ENCODE measurements at regions not wholly inside any gene's neighbourhood (a gene's known extent, or its start where the extent isn't known, plus 50 kb on each side); places are given as distances from the start of the nearest gene placed in this dataset.
"Not testable (repeated sequence)": the region's sequence is repeated elsewhere in the genome, so short reads cannot be mapped to it uniquely, and the experiment has no call there.

GRCh38 chr11:122020902-122021301 lies 95.1 kb downstream of the BLID start:
- peak; percentile 49 for DNase-seq

GRCh38 chr11:122019908-122020694 lies 95.9 kb downstream of the BLID start:
- DNase-seq: no peak

- no peak for DNase-seq
These were observed 108.4 kb downstream of the BLID start for GRCh38 chr11:122007601-122008071.

GRCh38 chr11:122004446-122004845 lies 111.6 kb downstream of the BLID start:
- DNase-seq: no peak

GRCh38 chr11:122002926-122003325 lies 113.1 kb downstream of the BLID start:
- no peak for DNase-seq

- DNase-seq: no peak
These were observed 114.0 kb downstream of the BLID start for GRCh38 chr11:122002047-122002446.

- no peak for DNase-seq
These were observed 116.4 kb downstream of the BLID start for GRCh38 chr11:121999651-122000050.

- no peak for DNase-seq
These were observed 119.4 kb downstream of the BLID start for GRCh38 chr11:121996574-121996973.

- no peak for DNase-seq
These were observed 132.1 kb downstream of the BLID start for GRCh38 chr11:121983901-121984300.

GRCh38 chr11:121977914-121978313 lies 138.1 kb downstream of the BLID start:
- DNase-seq: not testable (repeated sequence)

DNA sequence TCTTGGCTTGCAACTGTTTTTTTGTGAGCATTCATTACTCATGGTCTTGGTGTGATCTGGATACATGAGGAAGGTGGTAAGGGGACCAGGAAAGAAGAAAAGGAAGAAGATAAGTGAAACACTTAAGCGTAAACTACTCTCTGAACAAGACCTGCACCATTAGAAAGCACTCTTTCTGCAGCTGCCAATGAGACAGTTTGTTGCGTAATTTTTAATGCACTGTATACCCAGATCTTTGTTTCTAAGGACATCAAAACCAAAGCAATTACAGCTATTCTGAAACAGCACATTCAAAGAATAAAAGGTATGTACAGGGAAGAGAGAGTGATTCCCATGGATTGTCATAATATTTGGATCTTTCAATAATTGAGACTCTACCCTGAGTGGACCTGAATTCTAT lies 147.4 kb downstream of the BLID start:
- no peak for DNase-seq

- no peak for DNase-seq
These were observed 148.8 kb downstream of the BLID start for GRCh38 chr11:121967131-121967704.

DNA sequence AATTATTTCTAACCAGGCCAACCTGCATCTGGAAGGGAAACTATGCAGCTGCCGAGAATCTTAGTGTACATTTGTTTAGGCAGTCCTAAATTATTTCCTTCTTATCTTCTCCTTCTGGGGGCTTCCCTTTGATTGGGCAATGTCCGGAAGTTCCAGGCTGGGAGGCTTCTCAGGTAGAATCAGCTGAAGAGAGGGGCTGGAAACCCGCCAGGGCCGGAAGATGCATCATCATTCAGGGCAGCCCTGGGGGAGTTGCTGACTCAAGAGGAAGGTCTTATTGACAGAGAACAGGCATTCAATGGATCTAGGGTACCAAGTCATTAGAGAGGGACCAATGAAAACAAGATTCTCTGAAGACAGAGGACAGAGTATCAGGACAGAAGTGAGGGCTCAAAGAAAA lies 150.7 kb downstream of the BLID start:
- DNase-seq: peak; percentile 82

- peak; percentile 69 for DNase-seq
These were observed 151.4 kb downstream of the BLID start for GRCh38 chr11:121964591-121964990.

- peak; percentile 24 for DNase-seq
These were observed 152.2 kb downstream of the BLID start for GRCh38 chr11:121963846-121964245.

DNA sequence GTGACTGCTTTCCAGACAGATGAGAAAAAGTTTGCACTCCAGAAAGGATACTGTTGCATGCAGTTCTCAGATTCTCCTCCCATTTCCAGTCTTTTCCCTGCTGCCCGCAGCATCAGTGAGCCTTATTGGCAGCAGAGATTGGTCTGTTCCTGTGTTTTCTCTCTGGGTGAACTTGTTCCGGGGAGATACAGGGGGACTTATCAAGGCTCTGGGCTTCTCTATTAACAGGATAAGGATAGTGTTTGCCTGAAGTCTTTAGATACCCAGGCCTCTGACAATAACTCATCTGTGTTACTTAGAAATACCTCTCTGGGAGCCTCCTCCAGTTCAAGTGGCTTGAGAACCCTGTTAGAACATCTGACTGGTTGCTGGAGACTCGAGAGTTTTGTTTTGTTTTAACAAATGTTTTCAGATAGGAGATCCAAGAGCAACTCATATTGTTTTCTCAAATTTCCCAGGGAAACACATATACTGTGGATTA lies 154.7 kb downstream of the BLID start:
- DNase-seq: no peak

DNA sequence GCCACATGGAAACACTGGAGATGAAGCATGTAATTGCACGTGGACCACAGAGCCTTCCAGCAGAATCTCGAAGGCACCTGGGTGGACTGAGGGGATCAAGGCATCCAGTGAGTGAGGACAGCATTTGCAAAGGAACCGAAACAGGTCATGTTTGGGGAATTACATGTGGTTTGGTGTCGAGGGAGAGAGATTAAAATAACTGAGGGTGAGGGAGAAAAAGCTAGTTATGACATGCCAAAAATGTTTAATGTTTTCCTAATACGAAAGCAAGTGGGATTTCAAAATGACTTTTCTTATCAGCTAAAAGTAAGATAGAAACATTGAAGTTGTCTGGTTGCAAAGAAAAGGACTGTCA lies 157.1 kb downstream of the BLID start:
- DNase-seq: no peak

- no peak for DNase-seq
These were observed 157.6 kb downstream of the BLID start for GRCh38 chr11:121958323-121958970.

- no peak for DNase-seq
These were observed 162.9 kb downstream of the BLID start for GRCh38 chr11:121953122-121953521.

DNA sequence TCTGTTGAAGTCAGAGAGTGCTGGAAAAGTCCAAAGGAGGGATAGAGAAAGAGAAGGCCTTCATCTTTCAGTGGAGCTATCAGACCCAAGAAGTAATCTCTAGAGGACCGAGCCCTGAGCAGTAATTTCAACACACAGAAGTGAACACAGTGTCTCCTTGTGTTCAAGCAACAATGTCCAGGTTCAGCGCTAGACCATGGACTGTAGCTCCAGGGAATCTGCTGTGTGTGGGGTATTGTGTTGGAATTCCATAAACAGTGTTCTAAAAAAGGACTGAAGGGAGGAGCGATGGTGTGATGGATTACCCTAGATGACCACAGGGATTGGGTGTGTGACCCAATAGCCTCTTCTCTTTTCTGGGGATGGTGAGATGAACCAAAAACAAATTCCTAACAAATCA lies 165.9 kb downstream of the BLID start:
- DNase-seq: no peak

GRCh38 chr11:121946514-121946913 lies 169.5 kb downstream of the BLID start:
- DNase-seq: no peak

- no peak for DNase-seq
These were observed 171.3 kb downstream of the BLID start for GRCh38 chr11:121944556-121945230.

DNA sequence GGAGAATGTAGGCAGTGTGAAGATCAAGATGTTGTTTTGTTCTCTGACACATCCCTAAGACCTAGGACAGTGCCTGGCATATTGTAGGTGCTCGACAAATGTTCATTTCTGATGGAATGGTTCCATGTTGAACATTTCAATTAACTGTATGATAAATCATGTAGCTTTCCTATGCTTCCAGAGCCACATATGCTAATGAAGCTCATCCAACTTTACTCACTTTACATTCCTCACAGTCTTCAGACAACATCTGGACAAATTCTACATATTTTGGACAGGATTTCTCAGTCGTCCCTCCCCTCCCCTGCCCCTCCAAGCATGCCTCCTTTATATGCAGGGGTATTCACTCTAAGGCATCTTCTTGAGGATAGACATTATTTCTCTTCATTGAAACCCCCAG lies 177.9 kb downstream of the BLID start:
- DNase-seq: no peak

Measured in EL (cell line).